Keratinocyte (primary cell): ENCODE measurements at regions not wholly inside any gene's neighbourhood (a gene's known extent, or its start where the extent isn't known, plus 50 kb on each side); places are given as distances from the start of the nearest gene placed in this dataset.

Experiments used
- EZH2 ChIP-seq: IDR thresholded peaks from one replicate; pipeline ENCODE4 v1.6.1; 2012; ENCODE audit warnings: inconsistent platforms, mild to moderate bottlenecking, low read length, moderate library complexity
- TF ChIP-seq, protein P1 (sequence below), 3 experiments: IDR thresholded peaks in 1 of 3; conservative IDR thresholded peaks in 1 of 3; optimal IDR thresholded peaks in 1 of 3; 2 replicates in 2 of 3; 3 replicates in 1 of 3; pipeline versions ENCODE3 to v1.5.1; 2011; ENCODE audit warnings: low read length in 3 of 3, mild to moderate bottlenecking in 3 of 3, moderate library complexity in 2 of 3, control low read depth in 1 of 3, inconsistent platforms in 1 of 3; ENCODE audit not compliant: insufficient read depth in 2 of 3; ENCODE audit errors: extremely low read depth in 1 of 3

DNA sequence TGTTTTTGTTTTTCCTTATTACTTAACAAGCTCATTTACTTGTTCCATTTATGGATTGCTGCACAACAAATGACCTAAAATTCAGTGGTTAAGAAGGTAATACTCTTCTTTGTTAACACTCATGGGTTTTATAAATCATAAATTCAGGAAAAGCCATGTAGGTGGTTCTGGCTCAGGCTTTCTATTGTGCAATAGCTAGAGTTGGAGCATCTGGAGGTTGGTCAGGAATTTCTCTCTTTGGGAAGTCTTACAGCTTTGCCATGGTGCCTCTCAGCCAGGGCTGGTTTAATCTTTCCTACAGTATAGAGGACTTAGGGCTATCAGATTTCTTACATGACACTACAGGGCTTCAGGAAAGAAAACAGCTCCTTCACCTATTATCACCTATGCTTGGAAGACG, 1677.1 kb downstream of the KCNT2 start:
- TF ChIP-seq, protein P1, sequence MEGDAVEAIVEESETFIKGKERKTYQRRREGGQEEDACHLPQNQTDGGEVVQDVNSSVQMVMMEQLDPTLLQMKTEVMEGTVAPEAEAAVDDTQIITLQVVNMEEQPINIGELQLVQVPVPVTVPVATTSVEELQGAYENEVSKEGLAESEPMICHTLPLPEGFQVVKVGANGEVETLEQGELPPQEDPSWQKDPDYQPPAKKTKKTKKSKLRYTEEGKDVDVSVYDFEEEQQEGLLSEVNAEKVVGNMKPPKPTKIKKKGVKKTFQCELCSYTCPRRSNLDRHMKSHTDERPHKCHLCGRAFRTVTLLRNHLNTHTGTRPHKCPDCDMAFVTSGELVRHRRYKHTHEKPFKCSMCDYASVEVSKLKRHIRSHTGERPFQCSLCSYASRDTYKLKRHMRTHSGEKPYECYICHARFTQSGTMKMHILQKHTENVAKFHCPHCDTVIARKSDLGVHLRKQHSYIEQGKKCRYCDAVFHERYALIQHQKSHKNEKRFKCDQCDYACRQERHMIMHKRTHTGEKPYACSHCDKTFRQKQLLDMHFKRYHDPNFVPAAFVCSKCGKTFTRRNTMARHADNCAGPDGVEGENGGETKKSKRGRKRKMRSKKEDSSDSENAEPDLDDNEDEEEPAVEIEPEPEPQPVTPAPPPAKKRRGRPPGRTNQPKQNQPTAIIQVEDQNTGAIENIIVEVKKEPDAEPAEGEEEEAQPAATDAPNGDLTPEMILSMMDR (optimal IDR thresholded peaks at IDR 0.05 in 1 of 3, IDR thresholded peaks at IDR 0.05 in 1 of 3, conservative IDR thresholded peaks at IDR 0.05 in 1 of 3; ENCODE audit: extremely low read depth in 1 of 3, insufficient read depth in 2 of 3, low read length in 3 of 3): no peak
- no peak for TF ChIP-seq EZH2
